Erythroblast (primary cell): ENCODE measurements at regions not wholly inside any gene's neighbourhood (a gene's known extent, or its start where the extent isn't known, plus 50 kb on each side); places are given as distances from the start of the nearest gene placed in this dataset.

Experiments used
- GATA1 ChIP-seq: IDR thresholded peaks from 2 replicates; pipeline ENCODE4 v1.6.1; 2011; ENCODE audit warnings: low read depth, mild to moderate bottlenecking, control low read depth, low read length, moderate library complexity
- POLR2A ChIP-seq: IDR thresholded peaks from 2 replicates; pipeline ENCODE4 v1.6.1; 2011; ENCODE audit warnings: mild to moderate bottlenecking, low read length

GRCh38 chr14:95464103-95464502 lies 52.3 kb downstream of the SYNE3 start:
- TF ChIP-seq POLR2A (no peak), GATA1 (no peak)
